ENCODE measurements at regions not wholly inside any gene's neighbourhood (a gene's known extent, or its start where the extent isn't known, plus 50 kb on each side); places are given as distances from the start of the nearest gene placed in this dataset.

DNA sequence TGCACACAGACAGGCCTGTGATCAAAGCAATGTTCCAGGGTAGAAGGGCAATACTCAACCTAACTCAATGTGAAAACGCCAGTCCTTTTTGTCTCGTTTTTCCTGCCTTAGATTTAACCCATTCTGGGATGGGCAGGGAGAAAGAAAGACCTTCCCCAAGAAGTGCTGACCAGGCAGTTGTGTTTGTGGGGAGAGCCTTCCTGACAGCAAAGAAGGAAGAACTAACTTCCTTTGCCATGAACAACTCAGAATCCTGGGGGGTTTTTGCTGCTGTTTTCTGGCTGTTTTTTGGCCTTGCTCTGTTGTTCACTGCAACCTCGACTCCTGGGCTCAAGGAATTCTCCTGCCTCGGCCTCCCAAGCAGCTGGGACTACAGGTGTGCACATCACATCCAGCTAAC, 112.0 kb upstream of the RAB4A start:
- no peak for DNase-seq (ENCODE audit: low read depth)
- no peak for TF ChIP-seq CTCF (IDR thresholded peaks at IDR 0.05; ENCODE audit: low read length, missing control alignments)

DNA sequence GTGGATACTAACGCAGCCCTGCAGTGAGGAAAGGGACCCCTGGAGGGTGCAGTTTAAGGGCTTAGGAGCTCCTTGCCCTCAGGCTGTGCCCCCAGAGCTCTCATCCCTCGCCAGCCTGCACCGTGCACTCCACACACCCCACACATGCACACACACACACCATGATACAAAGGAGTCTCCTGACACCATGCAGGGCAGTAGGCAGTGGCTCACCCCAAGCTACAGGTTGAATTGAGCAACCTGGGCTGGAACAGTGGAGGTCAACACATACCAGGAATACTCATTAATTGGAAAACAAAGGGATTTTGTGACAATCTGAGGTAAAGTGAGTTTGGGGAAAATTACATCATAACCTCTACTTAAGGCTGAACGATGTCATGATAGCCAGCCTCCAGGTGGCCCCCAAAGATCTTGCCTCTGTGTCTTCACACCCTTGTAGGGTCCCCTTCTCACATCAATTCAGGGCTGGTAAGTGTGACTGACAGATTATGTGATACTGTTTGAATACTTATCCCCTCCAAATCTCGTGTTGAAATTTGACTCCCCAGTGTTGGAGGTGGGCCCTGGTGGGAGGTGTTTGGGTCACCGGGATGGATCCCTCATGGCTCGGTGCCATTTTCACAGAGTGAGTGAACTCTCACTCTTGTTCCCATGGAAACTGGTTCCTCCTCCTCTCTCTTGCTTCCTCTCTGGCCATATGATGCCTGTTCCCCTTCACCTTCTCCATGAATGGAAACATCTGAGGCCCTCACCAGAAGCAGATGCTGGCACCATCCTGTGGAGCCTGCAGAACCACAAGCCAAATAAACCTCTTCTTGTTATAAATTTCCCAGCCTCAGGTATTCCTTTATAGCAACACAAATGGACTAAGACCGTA, 111.0 kb upstream of the RAB4A start:
- no peak for DNase-seq (ENCODE audit: low read depth)
- H3K4me3 ChIP-seq (replicated peaks; ENCODE audit: low read depth, low read length): no peak overlapping the region
- TF ChIP-seq CTCF (IDR thresholded peaks at IDR 0.05; ENCODE audit: low read length, missing control alignments): no peak

More for the DNA sequence above, 112.0 kb upstream of the RAB4A start:
- H3K4me3 ChIP-seq (replicated peaks; ENCODE audit: low read depth, low read length): no peak overlapping the region

DNA sequence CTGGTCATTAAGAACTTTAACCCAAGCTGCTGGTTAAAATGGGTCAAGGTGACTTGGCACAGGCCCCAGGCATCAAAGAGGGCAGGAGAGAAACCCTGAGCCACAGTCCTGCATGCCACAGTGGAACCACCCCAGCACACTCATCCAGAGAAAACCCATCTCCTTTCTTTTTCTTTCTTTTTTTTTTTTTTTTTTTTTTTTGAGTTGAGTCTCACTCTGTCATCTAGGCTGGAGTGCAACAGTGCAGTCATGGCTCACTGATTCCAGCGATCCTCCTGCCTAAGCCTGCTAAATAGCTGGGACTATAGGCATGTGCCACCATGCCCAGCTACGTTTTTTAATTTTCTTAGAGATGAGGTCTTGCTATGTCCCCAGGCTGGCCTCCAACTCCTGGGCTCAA, 109.2 kb upstream of the RAB4A start:
- H3K4me3 ChIP-seq (replicated peaks; ENCODE audit: low read depth, low read length): no peak overlapping the region
- no peak for DNase-seq (ENCODE audit: low read depth)
- no peak for TF ChIP-seq CTCF (IDR thresholded peaks at IDR 0.05; ENCODE audit: low read length, missing control alignments)

GRCh38 chr1:229162825-229163515, 107.9 kb upstream of the RAB4A start:
- no peak for DNase-seq (ENCODE audit: low read depth)
- H3K4me3 ChIP-seq (replicated peaks; ENCODE audit: low read depth, low read length): no peak overlapping the region
- no peak for TF ChIP-seq CTCF (IDR thresholded peaks at IDR 0.05; ENCODE audit: low read length, missing control alignments)

DNA sequence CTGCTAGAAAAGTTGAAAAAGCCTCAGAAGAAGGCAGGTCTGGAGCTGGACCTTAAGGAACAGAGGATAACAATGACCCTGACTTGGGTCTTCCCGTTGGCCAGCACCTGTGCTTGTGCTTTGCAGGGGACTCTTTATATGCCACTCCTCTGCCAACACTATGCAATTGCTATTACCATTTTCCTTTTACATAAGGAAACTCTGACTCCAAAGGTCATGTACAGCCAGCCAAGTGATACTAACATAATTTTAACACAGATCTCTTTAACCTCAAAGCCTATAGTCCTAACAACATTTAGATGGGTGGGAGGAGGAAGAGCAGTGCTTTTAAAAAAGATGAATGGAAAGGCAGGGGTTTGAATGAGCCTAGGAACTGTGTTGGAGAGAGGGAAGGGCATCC, 106.6 kb upstream of the RAB4A start:
- no peak for TF ChIP-seq CTCF (IDR thresholded peaks at IDR 0.05; ENCODE audit: low read length, missing control alignments)

DNA sequence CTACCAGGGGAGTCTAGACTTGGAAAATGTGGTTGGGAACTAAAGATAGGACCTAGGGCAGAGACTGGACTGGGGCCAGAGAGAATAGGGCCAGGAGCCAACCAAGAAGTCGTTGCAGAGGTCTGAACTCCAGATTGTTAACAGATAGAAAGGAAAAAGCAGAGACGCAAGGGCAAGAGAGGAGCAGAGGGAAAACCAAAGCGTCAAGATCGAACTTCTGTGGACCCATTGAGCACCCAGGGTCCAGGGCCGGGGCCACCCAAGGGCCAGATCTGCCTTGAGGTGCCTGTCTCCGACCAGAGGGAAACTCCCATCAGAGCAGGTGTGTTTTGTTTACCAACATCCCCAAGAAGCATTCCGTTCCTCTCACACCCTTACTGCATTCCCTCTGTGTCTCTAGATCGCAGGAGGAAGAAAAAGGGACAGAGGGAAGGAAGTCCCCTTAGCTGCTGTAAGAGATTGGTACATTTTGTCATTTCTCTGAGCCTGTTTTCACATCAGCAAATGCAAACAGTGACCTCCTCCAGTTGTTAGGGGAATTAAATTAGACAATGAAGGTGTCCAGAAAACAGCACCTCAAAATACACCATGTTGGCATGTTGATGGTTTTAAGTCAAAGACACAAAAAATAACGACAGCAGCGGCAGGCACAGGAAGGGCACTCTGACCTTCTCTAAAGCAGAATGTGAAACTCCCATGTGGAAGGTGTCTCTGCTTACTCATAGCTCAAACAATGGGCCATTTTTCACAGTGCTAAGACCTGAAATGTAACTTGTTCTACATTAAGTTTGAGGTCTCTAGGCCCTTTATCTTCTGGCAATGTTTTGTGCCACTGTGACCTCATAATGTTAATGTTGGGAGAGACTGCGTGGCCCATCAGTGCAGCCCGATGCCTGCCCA, 105.8 kb upstream of the RAB4A start:
- no peak overlapping the region for H3K4me3 ChIP-seq (replicated peaks; ENCODE audit: low read depth, low read length)
- TF ChIP-seq CTCF (IDR thresholded peaks at IDR 0.05; ENCODE audit: low read length, missing control alignments): no peak
- DNase-seq (ENCODE audit: low read depth): peak; percentile 35

More for the DNA sequence above, 106.6 kb upstream of the RAB4A start:
- H3K4me3 ChIP-seq (replicated peaks; ENCODE audit: low read depth, low read length): no peak overlapping the region
- DNase-seq (ENCODE audit: low read depth): no peak
